AG04450 (cell line): ENCODE measurements at regions not wholly inside any gene's neighbourhood (a gene's known extent, or its start where the extent isn't known, plus 50 kb on each side); places are given as distances from the start of the nearest gene placed in this dataset.

Source experiments
- CTCF ChIA-PET: fragments of 300-600, 350-600 bp; formaldehyde crosslinking; extraction: SDS; loops from one replicate; lab custom pipeline; 2022; ENCODE audit warnings: antibody characterized with exemption, inconsistent platforms; lab: Charles Lee
- POLR2A ChIA-PET: fragments of 350-600 bp; formaldehyde crosslinking; extraction: SDS; loops from one replicate; lab custom pipeline; 2021; ENCODE audit warnings: antibody characterized with exemption, inconsistent platforms; lab: Yijun Ruan, JAX
- DNase-seq: peaks from one replicate; pipeline ENCODE4 v3.0.0-alpha.2; 2011; ENCODE audit warnings: low read depth, low spot score
- H3K27ac ChIP-seq: one replicate; pipeline ENCODE4 v1.5.1; 2012; ENCODE audit warnings: low read depth, low read length, control low read depth
- H3K27me3 ChIP-seq: one replicate; pipeline ENCODE4 v1.6.0; 2012; ENCODE audit warnings: low read length; ENCODE audit not compliant: control insufficient read depth, insufficient read depth
- H3K4me3 ChIP-seq: 2 replicates; pipeline ENCODE4 v1.5.1; 2011; ENCODE audit warnings: mild to moderate bottlenecking, low read depth, low read length, control low read depth
- H3K9me3 ChIP-seq: 2 replicates; pipeline ENCODE4 v1.5.1; 2012; ENCODE audit warnings: low read length; ENCODE audit not compliant: control insufficient read depth, insufficient read depth
- CTCF ChIP-seq: IDR thresholded peaks from 2 replicates; pipeline ENCODE4 v1.5.1; 2011; ENCODE audit warnings: low read depth, low read length, control low read depth, inconsistent platforms

DNA sequence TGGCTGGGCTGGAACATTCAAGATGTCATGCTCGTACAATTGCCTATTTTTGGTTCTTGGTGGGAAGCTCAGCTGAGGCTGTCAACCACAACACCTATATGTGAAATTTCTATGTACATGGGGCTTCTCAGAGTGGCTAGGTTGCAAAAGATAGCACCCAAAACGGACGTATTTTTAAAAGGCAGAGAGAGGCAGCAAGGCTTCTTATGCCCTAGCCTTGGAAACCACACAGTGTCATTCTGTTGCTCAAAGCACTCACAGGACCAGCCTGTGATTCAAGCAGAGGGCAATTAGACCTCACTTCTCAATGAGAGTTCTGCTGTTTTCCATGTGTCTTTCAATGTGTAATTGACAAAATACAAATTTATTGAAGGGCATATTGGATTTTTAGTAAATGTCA is 134.0 kb downstream of the GXYLT1 start:
- Histone ChIP-seq H3K4me3 (no peak overlapping the region), H3K9me3 (no peaks in the 10 kb centered on the region), H3K27me3 (peaks cover 3% of the 10 kb centered on the region), H3K27ac (no peak overlapping the region)
- no peak for DNase-seq
- no peak for TF ChIP-seq CTCF
- CTCF ChIA-PET: interaction anchor here (5.8 kb wide), 1 partner anchor 13 kb away, joined by 54 read pairs; no protein-coding TSS in a partner anchor
- POLR2A ChIA-PET: no interaction called here

GRCh38 chr12:42010257-42010656 is 134.4 kb downstream of the GXYLT1 start:
- no peak for DNase-seq
- POLR2A ChIA-PET: no interaction called here
- Histone ChIP-seq H3K27me3 (peaks cover 3% of the 10 kb centered on the region), H3K9me3 (no peaks in the 10 kb centered on the region), H3K27ac (no peak overlapping the region), H3K4me3 (no peak overlapping the region)
- TF ChIP-seq CTCF: no peak
- CTCF ChIA-PET: no interaction called here

GRCh38 chr12:42008996-42009395 is 135.7 kb downstream of the GXYLT1 start:
- no peak for TF ChIP-seq CTCF
- H3K4me3 ChIP-seq: no peak overlapping the region
- ChIA-PET CTCF (interaction anchor here (1.2 kb wide), 1 partner anchor 16 kb away, joined by 3 read pairs; no protein-coding TSS in a partner anchor), POLR2A (no interaction called here)
- H3K9me3 ChIP-seq: no peaks in the 10 kb centered on the region
- peaks cover 3% of the 10 kb centered on the region for H3K27me3 ChIP-seq
- H3K27ac ChIP-seq: no peak overlapping the region
- no peak for DNase-seq

GRCh38 chr12:42003031-42003430 is 141.6 kb downstream of the GXYLT1 start:
- no peak overlapping the region for H3K4me3 ChIP-seq
- ChIA-PET POLR2A (no interaction called here), CTCF (interaction anchor here (2.2 kb wide), 1 partner anchor 22 kb away, joined by 20 read pairs; no protein-coding TSS in a partner anchor)
- no peaks in the 10 kb centered on the region for H3K27me3 ChIP-seq
- no peak for DNase-seq
- no peak overlapping the region for H3K27ac ChIP-seq
- H3K9me3 ChIP-seq: no peaks in the 10 kb centered on the region
- no peak for TF ChIP-seq CTCF

- Histone ChIP-seq H3K27ac (no peak overlapping the region), H3K4me3 (no peak overlapping the region), H3K27me3 (no peaks in the 10 kb centered on the region), H3K9me3 (no peaks in the 10 kb centered on the region)
- CTCF ChIA-PET: interaction anchor here (2.2 kb wide), 1 partner anchor 22 kb away, joined by 20 read pairs; no protein-coding TSS in a partner anchor
- DNase-seq: no peak
- TF ChIP-seq CTCF: no peak
- POLR2A ChIA-PET: no interaction called here
Measured at GRCh38 chr12:42002563-42002962, 142.1 kb downstream of the GXYLT1 start.
